ENCODE measurements at regions not wholly inside any gene's neighbourhood (a gene's known extent, or its start where the extent isn't known, plus 50 kb on each side); places are given as distances from the start of the nearest gene placed in this dataset.

- no peak for DNase-seq (ENCODE audit: low read depth)
Observed at GRCh38 chr12:114738460-114739184, 54.6 kb upstream of the TBX3 start.

DNA sequence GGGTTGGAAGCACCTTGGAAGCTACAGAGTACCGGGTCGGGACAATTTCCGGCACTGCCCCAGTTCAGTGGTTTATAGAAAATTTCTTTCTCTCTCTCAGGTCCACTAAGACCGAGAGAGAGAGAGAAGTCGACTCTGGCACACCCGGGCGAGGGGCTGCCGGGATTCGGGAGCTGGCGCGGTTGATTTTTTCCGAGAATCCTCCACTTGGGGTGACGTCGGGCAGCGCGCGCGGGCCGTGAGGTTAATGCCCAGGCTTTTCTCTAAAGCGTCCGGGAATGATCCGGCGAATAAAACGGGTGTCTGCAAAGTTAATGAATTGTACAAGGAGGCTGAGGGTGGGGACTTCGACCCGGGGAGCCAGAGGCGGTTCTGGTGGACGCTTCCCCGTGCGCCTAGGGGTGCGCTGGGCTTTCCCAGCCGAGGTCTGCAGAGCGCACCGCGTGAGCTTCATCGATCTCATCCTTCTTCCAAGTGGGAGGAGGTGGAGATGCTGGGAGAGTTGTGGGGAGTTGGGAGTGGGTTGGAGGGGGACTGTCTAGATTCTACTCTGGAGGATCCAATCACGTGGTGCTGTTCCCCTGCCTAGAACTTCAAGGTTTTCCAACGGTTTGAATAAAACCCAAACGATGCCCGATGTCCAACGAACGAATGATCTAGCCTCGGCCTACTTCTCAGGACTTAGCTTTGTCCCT, 51.9 kb upstream of the TBX3 start:
- no peak for DNase-seq (ENCODE audit: low read depth)

- DNase-seq (ENCODE audit: low read depth) = no peak
Observed at GRCh38 chr12:114735011-114735410, 51.0 kb upstream of the TBX3 start.

DNA sequence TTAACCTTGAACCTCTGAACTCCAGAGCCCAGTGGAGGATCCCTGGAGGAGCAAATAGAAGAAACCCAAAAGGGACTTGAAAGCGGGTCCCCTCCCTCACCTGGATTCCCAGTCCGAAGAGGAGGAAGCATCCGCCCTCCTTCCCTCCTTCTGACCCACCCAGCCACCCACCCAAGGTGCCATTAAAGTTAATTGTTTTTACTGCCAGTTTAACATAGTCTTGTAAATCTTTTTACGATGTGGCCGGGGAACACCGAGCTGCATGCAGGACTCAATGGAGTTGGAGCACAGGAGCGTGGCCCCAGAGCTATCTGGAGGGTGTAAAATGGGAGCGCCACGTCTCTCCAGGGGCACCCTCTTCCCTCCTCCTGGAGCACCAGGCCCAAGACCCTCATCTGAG, 49.9 kb upstream of the TBX3 start:
- no peak for DNase-seq (ENCODE audit: low read depth)

All from T-helper 22 cell (primary cell).